ENCODE measurements at regions not wholly inside any gene's neighbourhood (a gene's known extent, or its start where the extent isn't known, plus 50 kb on each side); places are given as distances from the start of the nearest gene placed in this dataset.

DNA sequence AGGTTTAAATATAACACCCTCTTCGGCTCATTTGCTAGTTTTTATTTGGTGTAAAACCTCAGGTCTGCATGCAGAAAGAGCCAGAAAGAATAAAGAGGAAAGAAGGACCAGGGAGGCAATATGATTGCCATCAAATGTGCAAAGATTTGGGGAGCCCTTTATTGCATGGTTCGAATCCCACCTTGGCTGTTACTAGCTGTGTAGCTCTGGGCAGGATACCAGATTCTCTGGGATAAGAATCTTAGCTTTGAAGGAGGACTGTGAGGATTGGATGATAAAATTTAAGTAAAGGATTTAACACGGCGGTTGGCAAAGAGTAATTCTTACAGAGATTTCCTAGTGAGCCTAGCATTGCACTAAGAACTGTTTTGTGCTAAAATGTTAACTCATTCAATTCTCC is 510.2 kb upstream of the LCORL start:
- TF ChIP-seq, protein P1, sequence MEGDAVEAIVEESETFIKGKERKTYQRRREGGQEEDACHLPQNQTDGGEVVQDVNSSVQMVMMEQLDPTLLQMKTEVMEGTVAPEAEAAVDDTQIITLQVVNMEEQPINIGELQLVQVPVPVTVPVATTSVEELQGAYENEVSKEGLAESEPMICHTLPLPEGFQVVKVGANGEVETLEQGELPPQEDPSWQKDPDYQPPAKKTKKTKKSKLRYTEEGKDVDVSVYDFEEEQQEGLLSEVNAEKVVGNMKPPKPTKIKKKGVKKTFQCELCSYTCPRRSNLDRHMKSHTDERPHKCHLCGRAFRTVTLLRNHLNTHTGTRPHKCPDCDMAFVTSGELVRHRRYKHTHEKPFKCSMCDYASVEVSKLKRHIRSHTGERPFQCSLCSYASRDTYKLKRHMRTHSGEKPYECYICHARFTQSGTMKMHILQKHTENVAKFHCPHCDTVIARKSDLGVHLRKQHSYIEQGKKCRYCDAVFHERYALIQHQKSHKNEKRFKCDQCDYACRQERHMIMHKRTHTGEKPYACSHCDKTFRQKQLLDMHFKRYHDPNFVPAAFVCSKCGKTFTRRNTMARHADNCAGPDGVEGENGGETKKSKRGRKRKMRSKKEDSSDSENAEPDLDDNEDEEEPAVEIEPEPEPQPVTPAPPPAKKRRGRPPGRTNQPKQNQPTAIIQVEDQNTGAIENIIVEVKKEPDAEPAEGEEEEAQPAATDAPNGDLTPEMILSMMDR (IDR thresholded peaks at IDR 0.05; ENCODE audit: insufficient read depth, low read length): no peak
- TF ChIP-seq POLR2AphosphoS5 (IDR thresholded peaks at IDR 0.05; ENCODE audit: low read depth) (no peak), GABPA (IDR thresholded peaks at IDR 0.05; ENCODE audit: low read depth) (no peak), SPI1 (IDR thresholded peaks at IDR 0.05; ENCODE audit: borderline replicate concordance, low read depth) (no peak)
- TF ChIP-seq, protein P2, sequence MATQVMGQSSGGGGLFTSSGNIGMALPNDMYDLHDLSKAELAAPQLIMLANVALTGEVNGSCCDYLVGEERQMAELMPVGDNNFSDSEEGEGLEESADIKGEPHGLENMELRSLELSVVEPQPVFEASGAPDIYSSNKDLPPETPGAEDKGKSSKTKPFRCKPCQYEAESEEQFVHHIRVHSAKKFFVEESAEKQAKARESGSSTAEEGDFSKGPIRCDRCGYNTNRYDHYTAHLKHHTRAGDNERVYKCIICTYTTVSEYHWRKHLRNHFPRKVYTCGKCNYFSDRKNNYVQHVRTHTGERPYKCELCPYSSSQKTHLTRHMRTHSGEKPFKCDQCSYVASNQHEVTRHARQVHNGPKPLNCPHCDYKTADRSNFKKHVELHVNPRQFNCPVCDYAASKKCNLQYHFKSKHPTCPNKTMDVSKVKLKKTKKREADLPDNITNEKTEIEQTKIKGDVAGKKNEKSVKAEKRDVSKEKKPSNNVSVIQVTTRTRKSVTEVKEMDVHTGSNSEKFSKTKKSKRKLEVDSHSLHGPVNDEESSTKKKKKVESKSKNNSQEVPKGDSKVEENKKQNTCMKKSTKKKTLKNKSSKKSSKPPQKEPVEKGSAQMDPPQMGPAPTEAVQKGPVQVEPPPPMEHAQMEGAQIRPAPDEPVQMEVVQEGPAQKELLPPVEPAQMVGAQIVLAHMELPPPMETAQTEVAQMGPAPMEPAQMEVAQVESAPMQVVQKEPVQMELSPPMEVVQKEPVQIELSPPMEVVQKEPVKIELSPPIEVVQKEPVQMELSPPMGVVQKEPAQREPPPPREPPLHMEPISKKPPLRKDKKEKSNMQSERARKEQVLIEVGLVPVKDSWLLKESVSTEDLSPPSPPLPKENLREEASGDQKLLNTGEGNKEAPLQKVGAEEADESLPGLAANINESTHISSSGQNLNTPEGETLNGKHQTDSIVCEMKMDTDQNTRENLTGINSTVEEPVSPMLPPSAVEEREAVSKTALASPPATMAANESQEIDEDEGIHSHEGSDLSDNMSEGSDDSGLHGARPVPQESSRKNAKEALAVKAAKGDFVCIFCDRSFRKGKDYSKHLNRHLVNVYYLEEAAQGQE (IDR thresholded peaks at IDR 0.05; ENCODE audit: insufficient replicate concordance, low read depth): no peak

All from HL-60 (cell line).